RWPE1 (cell line): ENCODE measurements at regions not wholly inside any gene's neighbourhood (a gene's known extent, or its start where the extent isn't known, plus 50 kb on each side); places are given as distances from the start of the nearest gene placed in this dataset.
A peak's percentile ranks its signal among the peaks of the same experiment; 100 is the strongest.

Source experiments
- CTCF ChIA-PET: fragments of 350-600 bp; sonication (Branson Sonifier 250); formaldehyde crosslinking; extraction: SDS; loops from one replicate; lab custom pipeline; 2021; lab: Yijun Ruan, JAX
- POLR2A ChIA-PET: fragments of 400-600 bp; formaldehyde crosslinking; extraction: SDS; loops from one replicate; lab custom pipeline; 2020; ENCODE audit warnings: antibody characterized with exemption; ENCODE audit not compliant: low non-redundant PET; lab: Yijun Ruan, JAX
- DNase-seq: peaks from one replicate; pipeline ENCODE4 v3.0.0; 2012; ENCODE audit warnings: low spot score
- H3K27ac ChIP-seq: fragments of 450-650 bp; 2 replicates; pipeline ENCODE4 v1.5.1; 2017
- CTCF ChIP-seq: fragments of 450-650 bp; conservative IDR thresholded peaks from 2 replicates; pipeline ENCODE4 v1.5.1; 2017; ENCODE audit warnings: low read depth, mild to moderate bottlenecking

- no peak for TF ChIP-seq CTCF
- POLR2A ChIA-PET, result no interaction called here
- CTCF ChIA-PET, result no interaction called here
- H3K27ac ChIP-seq, result no peak overlapping the region
- DNase-seq, result no peak
These were observed 136.8 kb upstream of the ADRA1B start for GRCh38 chr5:159779481-159779880.

GRCh38 chr5:159780246-159780645, 136.0 kb upstream of the ADRA1B start:
- no peak overlapping the region for H3K27ac ChIP-seq
- no peak for TF ChIP-seq CTCF
- DNase-seq, result no peak
- ChIA-PET POLR2A (no interaction called here), CTCF (interaction anchor here (0.6 kb wide), 1 partner anchor 207 kb away, joined by 5 read pairs; no protein-coding TSS in a partner anchor)

GRCh38 chr5:159781626-159782157, 134.6 kb upstream of the ADRA1B start:
- POLR2A ChIA-PET, result no interaction called here
- TF ChIP-seq CTCF, result no peak
- H3K27ac ChIP-seq, result no peak overlapping the region
- CTCF ChIA-PET, result no interaction called here
- DNase-seq, result peak; percentile 79

GRCh38 chr5:159782197-159782994, 133.9 kb upstream of the ADRA1B start:
- CTCF ChIA-PET, result no interaction called here
- no peak for TF ChIP-seq CTCF
- H3K27ac ChIP-seq, result no peak overlapping the region
- no peak for DNase-seq
- POLR2A ChIA-PET, result no interaction called here

GRCh38 chr5:159782995-159783300, 133.3 kb upstream of the ADRA1B start:
- H3K27ac ChIP-seq, result no peak overlapping the region
- no peak for TF ChIP-seq CTCF
- CTCF ChIA-PET, result no interaction called here
- POLR2A ChIA-PET, result no interaction called here
- no peak for DNase-seq

- no peak for TF ChIP-seq CTCF
- POLR2A ChIA-PET, result no interaction called here
- no peak overlapping the region for H3K27ac ChIP-seq
- CTCF ChIA-PET, result no interaction called here
- no peak for DNase-seq
These were observed 132.5 kb upstream of the ADRA1B start for GRCh38 chr5:159783726-159784247.
